ENCODE measurements at regions not wholly inside any gene's neighbourhood (a gene's known extent, or its start where the extent isn't known, plus 50 kb on each side); places are given as distances from the start of the nearest gene placed in this dataset.
"Not testable (repeated sequence)": the region's sequence is repeated elsewhere in the genome, so short reads cannot be mapped to it uniquely, and the experiment has no call there.

DNA sequence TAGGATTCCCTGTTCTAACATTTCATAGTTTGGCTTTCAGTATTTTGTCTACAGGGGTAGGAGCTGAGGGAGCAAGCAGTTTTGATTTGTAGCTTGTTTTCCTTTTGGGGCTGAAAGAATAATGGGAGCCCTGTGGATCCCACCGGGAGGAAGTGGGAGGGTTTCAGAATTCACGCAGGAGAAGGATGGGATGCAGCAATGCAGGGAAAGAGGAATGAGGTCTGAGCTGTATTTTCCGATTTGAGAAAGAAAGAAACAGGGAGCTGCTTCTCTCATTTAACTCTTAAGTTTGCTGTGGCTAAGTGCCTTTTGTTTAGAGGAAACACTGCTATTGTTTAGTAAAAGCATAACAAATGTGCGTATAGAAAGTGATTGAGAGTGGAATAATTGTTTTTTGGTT, 141.0 kb downstream of the ADCYAP1 start:
- no peak for DNase-seq (ENCODE audit: low spot score)

DNA sequence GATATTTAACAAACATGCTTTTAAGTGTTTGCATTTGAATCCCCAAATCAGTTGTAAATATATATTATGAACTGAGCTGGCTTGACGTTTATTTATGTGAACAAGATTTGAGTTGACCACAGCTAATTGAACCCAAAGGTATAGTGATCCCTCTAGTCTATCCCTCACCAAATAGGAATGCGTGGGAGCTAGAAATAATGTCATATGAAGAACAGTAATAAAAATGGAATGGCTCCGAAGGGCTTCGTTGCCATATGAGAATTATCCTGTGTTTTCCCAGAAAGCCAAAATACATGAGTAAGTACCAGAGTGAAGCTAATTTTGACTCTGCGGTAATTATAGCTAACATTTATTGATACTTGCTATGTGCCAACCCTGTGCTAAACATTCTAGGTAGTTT, 142.7 kb downstream of the ADCYAP1 start:
- DNase-seq (ENCODE audit: low spot score): no peak

DNA sequence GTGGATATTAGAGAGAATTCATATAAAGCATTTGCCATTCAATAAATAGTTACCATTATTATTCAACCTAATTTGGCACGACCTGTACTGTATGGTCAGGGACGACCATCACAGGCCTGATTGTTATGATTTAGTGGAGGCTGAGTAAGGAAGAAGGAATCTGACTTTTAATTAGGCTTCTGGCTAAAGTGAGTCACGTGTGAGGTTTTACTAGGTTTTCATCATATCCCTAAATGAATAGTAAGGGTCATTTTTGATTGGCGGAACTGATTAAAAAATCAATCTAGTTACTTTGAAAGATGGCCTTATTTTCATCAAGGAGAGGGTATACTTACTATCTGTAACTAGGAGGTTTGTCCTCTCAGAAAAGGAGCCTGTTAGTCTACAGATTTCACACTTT, 143.4 kb downstream of the ADCYAP1 start:
- DNase-seq (ENCODE audit: low spot score): no peak

DNA sequence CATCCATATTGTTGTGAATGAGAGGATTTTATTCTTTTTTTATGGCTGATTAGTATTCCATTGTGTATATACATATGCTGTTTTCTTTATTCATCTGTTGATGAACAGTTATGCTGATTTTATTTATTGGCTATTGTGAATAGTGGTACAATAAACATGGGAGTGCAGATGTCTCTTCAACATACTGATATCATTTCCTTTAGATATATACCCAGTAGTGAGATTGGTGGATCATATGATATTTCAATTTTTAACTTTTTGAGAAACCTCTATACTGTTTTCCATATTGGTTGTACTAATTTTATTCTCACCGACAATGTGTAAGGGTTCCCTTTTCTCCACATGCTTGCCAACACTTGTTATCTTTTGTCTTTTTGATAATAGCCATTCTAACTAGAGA, 144.5 kb downstream of the ADCYAP1 start:
- no peak for DNase-seq (ENCODE audit: low spot score)

DNA sequence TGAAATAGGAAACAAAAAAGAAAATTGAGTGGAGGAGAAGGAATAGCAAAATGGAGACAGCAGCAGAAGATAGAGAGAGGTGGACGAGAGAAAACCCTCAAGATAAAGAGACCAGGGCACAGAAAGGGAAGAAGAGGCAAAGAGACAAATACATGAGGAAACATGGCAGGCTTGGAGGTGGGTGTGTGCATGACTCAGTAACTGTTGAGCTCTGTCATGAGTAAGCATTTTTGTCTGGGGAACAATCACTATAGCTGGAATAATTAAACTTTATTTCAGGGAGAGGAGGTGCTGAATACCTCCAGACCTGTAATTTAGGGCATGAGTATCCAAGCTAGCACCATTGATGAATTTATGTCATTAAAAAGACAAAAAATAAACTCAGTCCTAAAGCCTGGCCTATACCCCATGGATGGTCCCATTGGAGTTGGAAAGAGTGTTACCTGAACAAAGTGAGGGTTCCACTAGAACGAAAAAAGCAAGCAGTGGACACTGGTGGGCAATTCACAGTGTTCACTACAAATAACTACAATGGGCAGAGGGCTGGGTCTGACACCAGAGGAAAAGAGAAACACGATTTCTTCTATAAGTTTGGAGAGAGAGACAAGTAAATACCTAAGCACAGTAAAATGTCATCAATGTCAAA, 145.5 kb downstream of the ADCYAP1 start:
- no peak for DNase-seq (ENCODE audit: low spot score)

DNA sequence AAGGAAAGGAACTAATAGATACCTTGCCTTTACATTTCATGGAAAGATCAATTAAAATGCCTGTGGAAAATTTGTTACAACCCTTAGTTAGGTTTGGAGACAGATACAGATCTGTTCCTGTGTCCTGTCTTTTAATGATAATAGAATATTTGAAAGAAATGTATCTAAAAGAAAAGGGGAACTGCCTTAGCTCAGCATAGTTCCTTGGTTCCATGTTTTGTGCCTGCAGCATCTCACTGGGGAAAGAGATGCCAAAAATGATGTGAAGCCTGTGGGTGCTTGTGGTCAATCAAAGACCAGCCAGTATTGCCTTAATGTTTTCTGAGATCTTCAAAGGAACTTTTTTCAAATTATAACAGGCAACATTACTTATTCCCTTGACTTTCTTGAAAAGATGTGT, 147.6 kb downstream of the ADCYAP1 start:
- no peak for DNase-seq (ENCODE audit: low spot score)

DNA sequence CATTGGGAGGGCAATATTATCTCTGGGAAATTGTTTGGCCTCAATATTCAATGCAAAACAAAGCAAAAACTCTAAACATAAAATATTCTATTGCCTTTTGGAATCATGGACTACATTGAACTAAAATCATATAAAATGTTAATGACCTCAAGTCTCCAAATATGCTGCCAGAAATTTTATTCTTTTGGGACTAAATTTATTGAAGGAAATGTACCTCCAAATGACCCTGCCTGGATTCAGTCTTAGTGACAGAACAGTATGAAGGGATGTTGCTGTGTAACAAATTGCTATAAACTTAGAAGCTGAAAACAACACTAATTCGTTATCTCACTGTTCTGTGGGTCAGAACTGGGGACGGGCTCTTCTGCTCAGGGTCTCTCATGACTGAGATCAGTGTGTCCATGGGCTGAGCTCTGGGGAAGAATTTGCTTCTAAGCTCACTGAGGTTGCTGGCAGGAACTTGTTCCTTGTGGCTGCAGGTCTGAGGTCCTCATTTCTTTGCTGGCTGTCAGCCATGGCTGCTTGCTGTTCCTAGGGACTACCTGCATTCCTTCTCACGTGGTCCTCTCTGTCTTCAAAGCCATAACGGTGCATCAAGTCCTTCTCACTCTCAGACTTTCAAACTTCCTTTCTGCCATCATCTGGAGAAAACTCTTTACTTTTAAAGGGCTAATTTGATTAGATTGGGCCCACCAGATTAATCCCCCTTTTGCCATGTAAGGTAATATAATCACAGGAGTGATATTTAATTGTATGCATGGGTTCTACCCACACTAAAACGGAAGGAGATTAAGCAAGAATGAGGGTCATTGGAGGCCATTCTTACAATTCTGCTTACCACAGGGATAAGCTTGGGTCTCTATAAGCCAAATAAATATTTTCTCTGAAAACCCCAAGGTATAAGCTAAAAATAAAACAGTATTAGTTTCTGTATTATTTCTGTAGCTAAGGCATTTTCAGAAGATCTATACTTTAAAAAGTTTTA, 149.0 kb downstream of the ADCYAP1 start:
- DNase-seq (ENCODE audit: low spot score): no peak

DNA sequence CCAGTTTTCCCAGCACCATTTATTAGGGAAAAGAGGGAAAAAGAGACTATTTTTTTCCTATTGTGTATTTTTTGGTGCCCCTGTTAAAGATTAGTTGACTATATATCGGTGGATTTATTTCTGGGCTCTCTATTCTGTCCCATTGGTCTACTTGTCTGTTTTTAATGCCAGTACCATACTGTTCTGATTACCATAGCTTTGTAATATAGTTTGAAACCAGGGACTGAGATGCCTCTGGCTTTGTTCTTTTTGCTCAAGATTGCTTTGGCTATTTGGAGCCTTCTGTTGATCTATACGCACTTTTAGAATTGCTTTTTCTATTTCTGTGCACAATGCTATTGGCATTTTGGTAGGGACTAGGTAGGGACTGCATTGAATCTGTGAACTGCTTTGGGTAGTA, 151.7 kb downstream of the ADCYAP1 start:
- no peak for DNase-seq (ENCODE audit: low spot score)

DNA sequence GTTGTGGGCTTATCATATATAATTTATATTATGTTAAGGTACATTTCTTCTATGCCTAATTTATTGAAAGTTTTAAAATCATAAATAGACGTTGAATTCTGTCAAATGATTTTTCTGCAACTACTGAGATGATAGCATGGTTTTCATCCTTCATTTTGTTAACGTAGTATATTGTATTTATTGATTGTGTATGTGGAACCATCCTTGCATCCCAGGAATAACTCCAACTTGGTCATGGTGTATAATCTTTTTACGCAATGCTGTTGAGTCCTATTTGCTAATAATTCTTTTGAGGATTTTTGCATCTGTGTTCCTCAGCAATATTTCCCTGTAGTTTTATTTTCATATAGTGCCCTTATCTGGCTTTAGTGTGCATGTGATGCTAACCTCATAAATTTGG, 152.7 kb downstream of the ADCYAP1 start:
- no peak for DNase-seq (ENCODE audit: low spot score)

DNA sequence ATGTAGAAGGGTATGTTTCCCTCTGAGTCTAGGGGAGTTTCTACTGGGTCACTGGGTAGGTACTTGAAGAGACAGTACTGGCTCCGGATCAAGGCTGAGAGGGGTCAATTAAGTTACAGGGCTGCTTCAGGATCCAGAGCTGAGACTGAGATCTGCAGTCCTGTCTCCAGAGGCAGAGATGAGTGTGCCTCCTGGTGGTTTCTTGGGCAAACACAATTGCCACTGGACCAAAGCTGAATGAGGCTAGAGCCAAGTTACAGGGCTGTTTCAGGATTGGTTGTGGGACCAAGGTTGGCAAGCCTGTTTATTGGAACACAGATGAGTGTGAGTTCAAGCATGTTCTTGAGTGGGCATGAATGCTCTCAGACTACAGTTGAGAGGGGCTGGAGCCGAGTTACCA, 157.9 kb downstream of the ADCYAP1 start:
- no peak for DNase-seq (ENCODE audit: low spot score)

DNA sequence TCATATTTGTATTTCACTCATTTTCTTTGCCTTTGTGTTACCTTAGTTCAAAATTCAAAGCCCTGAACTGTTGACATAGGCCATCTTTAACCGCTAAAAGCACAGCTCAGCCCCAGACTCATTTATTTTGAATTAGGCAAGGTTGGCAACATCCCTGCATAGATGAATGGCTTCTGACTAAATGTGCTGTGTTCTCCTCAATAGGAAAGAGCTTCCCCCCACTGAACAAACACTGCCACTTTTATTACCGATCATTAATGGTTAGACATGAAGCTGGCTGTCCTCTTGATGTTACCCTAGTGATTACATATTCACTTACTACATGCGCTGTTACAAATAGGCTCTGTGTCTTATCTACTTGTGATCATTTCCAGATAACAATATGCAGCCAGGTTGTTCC, 170.7 kb downstream of the ADCYAP1 start:
- no peak for DNase-seq (ENCODE audit: low spot score)

DNA sequence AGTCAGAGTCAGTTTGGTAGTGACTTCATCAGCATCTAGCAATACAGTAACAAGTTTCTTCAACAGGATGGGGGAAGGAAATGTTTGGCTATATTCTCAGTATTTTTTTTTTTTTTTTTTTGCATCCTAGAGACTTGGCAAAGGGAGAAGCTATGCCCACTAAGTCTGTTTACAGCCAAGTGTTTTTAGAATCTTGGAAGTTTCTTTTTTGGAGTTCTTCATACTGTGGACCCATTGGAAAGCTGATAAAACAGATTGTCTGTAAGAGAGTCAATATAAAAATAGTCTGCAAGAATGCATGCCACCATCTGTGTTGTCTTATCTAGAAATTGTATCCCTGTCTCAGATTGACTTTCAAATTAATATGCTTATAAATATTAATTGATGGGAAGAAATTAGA, 171.2 kb downstream of the ADCYAP1 start:
- no peak for DNase-seq (ENCODE audit: low spot score)

DNA sequence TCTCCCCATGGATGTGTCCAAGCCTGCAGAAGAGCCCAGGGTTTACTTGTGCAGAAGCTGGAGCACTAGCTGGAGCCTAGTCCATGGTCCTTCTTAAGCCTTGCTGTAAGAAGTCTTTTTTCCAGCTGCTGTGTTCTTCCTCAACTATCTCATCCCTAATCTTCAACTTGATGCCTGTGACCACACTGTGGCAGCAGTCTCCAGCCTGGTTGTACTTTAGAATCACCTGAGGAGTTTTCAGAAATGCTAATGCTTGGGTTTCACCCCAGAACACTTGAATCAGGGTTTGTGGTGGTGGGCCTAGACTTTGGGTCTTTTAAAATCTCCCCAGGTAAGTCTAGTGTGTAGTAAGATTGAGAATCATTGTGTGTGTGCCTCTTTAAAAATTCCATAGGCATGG, 173.6 kb downstream of the ADCYAP1 start:
- DNase-seq (ENCODE audit: low spot score): no peak

DNA sequence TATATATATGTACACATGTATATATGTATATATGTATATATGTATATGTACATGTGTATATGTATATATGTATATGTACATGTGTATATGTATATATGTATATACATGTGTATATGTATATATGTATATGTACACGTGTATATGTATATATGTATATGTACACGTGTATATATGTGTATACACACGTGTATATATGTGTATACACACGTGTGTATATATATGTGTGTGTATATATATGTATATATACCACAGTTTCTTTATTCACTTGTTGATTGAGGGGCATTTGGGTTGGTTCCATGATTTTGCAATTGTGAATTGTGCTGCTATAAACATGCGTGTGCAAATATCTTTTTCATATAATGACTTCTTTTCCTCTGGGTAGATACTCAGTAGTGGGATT, 179.0 kb downstream of the ADCYAP1 start:
- not testable (repeated sequence) for DNase-seq (ENCODE audit: low spot score)

DNA sequence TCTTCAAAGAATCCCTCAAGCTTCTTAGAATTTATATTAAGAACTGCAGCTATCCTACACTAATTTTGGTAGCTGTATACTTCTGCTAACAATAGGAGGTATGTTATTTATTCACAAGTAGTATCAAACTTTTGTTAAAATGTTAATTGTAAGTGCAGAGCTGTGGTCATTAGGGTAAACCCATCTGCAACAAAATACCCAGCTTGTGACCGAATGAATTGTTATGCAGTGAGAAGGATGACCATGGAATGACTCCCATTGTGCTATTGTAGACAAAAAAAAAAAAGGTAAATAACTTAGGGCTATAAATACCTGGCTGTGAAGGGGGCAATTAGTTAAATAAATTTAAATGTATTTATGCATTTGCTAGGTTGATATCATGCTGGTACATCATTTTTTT, 186.1 kb downstream of the ADCYAP1 start:
- DNase-seq (ENCODE audit: low spot score): no peak

DNA sequence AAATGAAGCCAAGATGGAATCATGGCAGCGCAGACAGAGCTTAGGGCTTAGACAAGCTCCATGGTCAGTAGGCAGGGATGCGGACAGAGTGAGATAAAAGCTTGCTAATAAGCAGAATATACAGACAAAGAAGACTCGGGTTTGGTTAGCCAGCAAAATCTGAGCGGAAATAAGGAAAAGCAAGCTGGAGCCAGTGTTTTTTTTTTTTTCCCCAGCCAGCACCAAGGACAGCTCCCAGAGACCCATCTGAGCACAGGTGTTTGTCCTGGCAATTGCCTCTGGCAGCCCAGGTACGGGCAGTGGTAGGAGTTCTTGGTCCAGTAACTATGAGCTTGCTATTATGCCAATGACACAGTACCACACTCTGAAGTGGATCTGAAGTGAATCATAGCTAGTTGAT, 187.6 kb downstream of the ADCYAP1 start:
- DNase-seq (ENCODE audit: low spot score): no peak

DNA sequence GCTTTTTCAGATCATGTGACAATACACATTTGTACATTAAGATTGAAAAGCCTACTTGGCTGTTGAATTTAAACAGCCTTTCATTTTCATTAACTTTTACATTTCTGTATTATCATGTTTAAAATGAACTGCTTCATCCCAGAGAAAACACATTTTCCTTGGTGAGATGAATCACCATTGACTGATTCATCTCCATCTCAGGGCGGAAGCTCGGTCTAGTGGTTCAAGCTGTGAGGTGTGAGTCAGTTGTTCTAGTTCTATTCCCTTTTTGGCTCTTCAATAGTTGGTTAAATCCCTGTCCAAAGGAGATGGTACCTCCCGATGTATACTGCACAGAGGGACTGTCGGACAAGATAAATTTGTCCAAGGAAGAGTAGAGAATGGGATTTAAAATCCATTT, 189.7 kb downstream of the ADCYAP1 start:
- no peak for DNase-seq (ENCODE audit: low spot score)

DNA sequence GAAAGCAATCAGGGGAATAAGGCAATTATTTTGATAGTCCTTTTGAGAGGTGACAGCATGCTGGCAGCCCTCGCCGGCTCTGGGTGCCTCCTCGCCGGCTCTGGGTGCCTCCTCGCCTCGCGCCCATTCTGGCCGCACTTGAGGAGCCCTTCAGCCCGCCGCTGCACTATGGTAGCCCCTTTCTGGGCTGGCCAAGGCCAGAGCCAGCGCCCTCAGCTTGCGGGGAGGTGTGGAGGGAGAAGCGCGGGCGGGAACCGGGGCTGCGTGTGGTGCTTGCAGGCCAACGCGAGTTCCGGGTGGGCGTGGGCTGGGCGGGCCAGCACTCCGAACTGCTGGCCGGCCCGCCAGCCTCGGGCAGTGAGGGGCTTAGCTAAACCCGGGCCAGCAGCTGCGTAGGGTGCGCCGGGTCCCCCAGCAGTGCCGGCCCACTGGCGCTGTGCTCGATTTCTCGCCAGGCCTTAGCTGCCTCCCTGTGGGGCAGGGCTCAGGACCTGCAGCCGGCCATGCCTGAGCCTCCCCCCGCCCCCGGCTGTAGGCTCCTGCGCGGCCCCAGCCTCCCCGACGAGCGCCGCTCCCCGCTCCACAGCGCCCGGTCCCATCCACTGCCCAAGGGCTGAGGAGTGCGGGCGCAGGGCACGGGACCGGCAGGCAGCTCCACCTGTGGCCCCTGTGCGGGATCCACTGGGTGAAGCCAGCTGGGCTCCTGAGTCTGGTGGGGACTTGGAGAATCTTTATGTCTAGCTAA, 193.5 kb downstream of the ADCYAP1 start:
- not testable (repeated sequence) for DNase-seq (ENCODE audit: low spot score)

DNA sequence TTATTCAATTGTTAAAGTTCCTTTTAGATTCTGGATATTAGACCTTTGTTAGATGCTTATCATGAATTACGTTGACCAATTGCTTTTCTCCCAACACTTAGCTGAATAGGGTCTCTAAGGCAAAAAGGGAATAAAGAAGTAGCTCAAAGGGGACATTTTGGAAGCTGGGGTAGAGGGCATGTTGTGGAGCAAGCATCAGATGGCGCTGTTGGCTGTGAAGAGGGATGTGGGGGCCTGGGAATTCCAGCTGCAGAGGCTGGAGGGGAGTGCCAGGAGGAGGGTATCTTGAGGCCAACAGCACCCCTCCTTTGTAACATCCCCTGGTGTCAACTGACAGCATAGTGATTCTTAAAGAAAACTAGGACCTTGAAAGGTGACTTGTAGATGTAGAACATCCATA, 198.2 kb downstream of the ADCYAP1 start:
- DNase-seq (ENCODE audit: low spot score): no peak

DNA sequence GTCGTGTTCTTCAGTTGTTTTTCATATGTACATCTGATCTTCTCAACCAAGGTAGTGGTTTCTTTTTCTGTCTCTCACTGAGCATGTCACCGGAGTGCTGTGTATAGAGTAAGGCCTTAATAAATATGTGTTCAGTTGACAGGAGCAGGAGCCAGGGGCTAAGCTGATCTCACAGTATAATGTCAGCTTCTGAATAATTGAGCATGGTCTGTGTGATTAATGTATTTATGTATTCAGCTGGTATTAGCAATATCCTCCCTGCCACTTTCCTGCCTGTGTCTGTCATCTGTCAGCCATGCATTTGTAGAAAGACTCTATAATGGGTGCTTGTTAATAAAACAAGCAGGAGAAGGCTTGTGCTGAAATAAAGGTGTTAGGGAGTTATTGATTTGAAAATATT, 198.9 kb downstream of the ADCYAP1 start:
- no peak for DNase-seq (ENCODE audit: low spot score)

DNA sequence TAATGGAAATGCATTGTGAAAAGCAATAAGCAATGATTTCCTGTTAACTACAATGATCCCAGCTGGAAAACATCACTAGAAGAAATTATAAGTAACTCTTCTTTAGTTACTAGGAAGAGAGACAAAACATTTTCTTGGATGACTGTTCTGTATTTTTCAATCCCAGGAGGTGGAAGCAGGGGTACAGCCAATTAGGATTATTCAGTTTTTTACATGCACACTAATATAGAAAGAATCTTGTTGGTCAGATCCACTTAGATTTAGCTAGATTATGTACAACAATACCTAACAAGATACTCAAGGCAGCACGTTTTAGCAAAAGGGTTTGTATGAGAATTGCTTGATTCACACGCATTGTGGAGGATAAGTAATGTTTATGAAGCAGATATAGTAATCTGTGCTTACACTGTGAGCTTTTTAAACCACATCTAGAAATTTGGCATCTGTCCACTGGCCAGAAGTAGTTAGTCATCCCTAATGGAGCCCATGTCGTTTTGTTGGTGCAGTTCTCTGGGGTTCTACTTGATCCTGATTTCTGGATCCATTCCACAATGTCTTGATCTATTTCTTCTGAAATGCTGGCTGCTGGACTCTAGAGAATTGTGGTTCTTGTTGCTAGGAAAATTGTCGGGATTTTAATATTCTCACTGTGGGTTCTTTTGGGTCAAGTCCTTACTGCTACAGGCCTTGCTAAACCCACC, 199.7 kb downstream of the ADCYAP1 start:
- DNase-seq (ENCODE audit: low spot score): no peak

DNA sequence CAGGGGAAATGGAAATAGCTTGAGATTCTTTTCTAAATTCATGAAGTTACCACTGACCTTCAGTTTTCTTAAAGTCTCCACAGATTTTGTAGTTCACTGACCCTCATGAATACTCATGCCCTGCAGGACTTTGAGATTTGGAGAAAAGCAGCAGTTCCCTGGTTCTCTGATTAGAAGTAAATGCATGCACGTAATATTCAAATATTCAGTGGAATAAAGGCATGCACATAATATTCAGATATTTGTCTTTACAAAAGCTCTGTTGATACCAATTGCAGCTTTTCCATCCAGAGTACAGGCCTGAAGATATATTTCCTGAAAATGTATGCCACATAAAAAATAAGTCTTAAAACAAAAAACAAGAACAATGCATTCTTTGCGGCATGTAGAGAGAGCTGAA, 219.8 kb downstream of the ADCYAP1 start:
- no peak for DNase-seq (ENCODE audit: low spot score)
